Hepatocyte (in vitro differentiated cells): ENCODE measurements at regions not wholly inside any gene's neighbourhood (a gene's known extent, or its start where the extent isn't known, plus 50 kb on each side); places are given as distances from the start of the nearest gene placed in this dataset.

Experiments used
- CTCF ChIP-seq: fragments of 200-600 bp; sonication (generic); IDR thresholded peaks from 2 replicates; pipeline ENCODE4 v1.5.1; 2016; ENCODE audit warnings: antibody characterized with exemption, mild to moderate bottlenecking; ENCODE audit not compliant: poor library complexity
- EZH2 ChIP-seq: fragments of 200-600 bp; sonication (generic); IDR thresholded peaks from 2 replicates; pipeline ENCODE4 v1.6.1; 2016; ENCODE audit warnings: antibody characterized with exemption, mild to moderate bottlenecking, borderline replicate concordance
- EZH2phosphoT487 ChIP-seq: fragments of 200-600 bp; sonication (generic); IDR thresholded peaks from one replicate; pipeline ENCODE4 v1.6.1; 2018; ENCODE audit warnings: antibody characterized with exemption, mild to moderate bottlenecking, low read depth, moderate library complexity; ENCODE audit not compliant: unreplicated experiment, severe bottlenecking

- TF ChIP-seq CTCF (no peak), EZH2 (no peak), EZH2phosphoT487 (no peak)
Observed at GRCh38 chr5:71973563-71973962, 133.7 kb upstream of the MAP1B start.
